Activated T-cell treated with anti-CD3 and anti-CD28 coated beads, Interleukin-2, amount 50 U/mL, for 24 hours (primary cell): ENCODE measurements at regions not wholly inside any gene's neighbourhood (a gene's known extent, or its start where the extent isn't known, plus 50 kb on each side); places are given as distances from the start of the nearest gene placed in this dataset.

Source experiments
- DNase-seq: peaks from one replicate; pipeline ENCODE4 v3.0.0-alpha.2; 2020
- H3K27ac Mint-ChIP-seq: 2 replicates; pipeline ENCODE4 v1.8.0; 2020; ENCODE audit warnings: mild to moderate bottlenecking, mixed read lengths
- H3K27me3 Mint-ChIP-seq: 2 replicates; pipeline ENCODE4 v1.8.0; 2020; ENCODE audit warnings: mixed read lengths
- H3K36me3 Mint-ChIP-seq: 2 replicates; pipeline ENCODE4 v1.8.0; 2020; ENCODE audit warnings: low read depth, mixed read lengths
- H3K4me1 Mint-ChIP-seq: 2 replicates; pipeline ENCODE4 v1.8.0; 2020; ENCODE audit warnings: low read depth, mixed read lengths
- H3K4me3 Mint-ChIP-seq: 2 replicates; pipeline ENCODE4 v1.8.0; 2020; ENCODE audit warnings: mild to moderate bottlenecking, moderate library complexity, mixed read lengths
- H3K9me3 Mint-ChIP-seq: 2 replicates; pipeline ENCODE4 v1.8.0; 2020; ENCODE audit warnings: mixed read lengths

DNA sequence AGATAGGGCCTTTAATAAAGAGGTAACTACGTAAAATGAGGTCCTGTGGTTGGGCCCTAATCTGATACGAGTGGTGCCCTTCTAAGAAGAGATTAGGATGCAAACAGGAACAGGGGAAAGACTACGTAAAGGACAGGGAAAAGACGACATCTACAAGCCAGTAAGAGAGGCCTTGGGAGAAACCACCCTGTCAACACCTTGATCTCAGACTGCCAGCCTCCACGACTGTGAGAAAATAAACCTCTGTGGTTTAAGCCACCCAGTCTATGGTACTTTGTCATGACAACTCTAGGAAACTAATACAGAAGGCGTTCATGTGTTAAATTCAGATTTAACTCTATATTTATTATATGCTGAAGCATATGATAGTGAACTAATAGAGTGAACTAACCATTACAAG is 566.3 kb downstream of the UQCRFS1 start:
- no peaks in the 10 kb centered on the region for H3K36me3 Mint-ChIP-seq
- H3K27ac Mint-ChIP-seq, result no peak overlapping the region
- no peak for DNase-seq
- H3K4me1 Mint-ChIP-seq, result no peaks in the 10 kb centered on the region
- H3K27me3 Mint-ChIP-seq, result no peaks in the 10 kb centered on the region
- H3K4me3 Mint-ChIP-seq, result no peak overlapping the region
- no peaks in the 10 kb centered on the region for H3K9me3 Mint-ChIP-seq

DNA sequence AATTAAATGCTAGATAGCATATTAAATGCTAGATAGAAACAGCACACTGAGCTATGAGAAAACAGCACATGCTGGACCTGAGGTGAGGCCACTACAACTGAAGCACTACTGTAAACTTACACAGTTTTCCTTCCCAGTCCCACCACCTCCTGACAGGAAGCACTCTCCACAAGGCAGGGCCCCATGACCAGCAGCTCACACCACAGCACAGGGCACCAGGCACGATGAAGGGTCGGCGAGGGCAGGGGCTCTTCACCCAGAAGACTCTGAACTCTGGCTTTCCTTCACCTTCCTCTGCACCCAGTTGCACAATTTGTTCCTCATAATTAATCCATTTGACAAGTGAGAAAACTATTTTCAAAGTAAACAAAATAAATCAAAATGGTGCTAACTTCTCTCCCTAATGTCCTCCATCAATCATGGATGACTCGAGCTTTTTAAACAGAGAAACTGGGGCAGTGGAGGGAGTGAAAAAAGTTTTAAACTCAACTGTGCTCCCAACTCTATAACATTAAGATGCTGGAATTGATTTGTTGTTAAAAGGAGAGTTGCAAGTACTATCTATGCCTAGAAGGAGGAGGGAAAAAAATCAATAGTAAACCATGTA is 568.7 kb downstream of the UQCRFS1 start:
- DNase-seq, result no peak
- Mint-ChIP-seq H3K4me1 (no peaks in the 10 kb centered on the region), H3K4me3 (no peak overlapping the region), H3K36me3 (no peaks in the 10 kb centered on the region), H3K27me3 (no peaks in the 10 kb centered on the region), H3K9me3 (no peaks in the 10 kb centered on the region), H3K27ac (no peak overlapping the region)

DNA sequence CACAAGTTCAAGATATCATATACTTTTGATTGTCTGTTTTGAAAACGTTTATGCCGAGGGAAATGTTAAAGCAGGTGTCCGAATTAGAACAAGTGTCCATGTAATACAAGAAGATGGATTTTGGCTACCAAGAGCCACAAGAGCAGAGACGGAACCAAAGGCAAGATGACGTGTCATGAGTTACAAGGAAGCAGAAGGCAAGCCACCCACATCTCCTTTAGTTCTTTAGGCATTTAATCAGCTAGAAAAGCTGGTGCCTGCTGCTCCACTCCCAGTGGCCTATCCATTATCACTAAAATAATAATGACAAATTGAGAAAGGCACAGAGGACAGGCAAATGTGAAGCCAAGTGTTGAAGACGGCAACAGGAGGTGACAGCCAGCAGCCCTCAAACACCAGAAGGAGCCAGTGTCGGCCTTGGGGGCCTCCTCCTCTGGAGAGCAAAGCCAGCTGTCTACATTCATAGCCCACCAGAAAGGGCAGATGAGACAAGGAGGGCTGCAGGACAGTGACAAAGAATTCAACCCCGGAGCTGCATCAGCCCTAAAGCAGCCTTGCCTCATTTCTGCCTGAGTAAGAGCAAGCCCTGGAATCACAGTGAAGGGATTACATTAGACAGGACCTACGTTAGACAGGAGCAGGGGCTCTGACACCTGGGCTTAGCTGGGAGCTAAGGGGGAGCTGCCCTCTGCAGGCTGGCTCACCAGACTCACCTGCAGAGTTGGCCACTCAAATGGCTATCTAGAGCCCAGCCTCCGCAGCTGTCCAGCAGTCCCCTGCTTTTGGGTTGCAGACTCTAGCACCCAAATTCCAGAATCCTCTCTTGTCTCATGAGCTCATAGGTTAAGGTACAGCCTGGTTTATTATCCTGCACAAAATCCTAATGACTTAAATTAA is 569.9 kb downstream of the UQCRFS1 start:
- H3K4me1 Mint-ChIP-seq, result no peaks in the 10 kb centered on the region
- H3K27me3 Mint-ChIP-seq, result no peaks in the 10 kb centered on the region
- H3K4me3 Mint-ChIP-seq, result no peak overlapping the region
- no peak for DNase-seq
- no peaks in the 10 kb centered on the region for H3K9me3 Mint-ChIP-seq
- no peaks in the 10 kb centered on the region for H3K36me3 Mint-ChIP-seq
- H3K27ac Mint-ChIP-seq, result no peak overlapping the region

DNA sequence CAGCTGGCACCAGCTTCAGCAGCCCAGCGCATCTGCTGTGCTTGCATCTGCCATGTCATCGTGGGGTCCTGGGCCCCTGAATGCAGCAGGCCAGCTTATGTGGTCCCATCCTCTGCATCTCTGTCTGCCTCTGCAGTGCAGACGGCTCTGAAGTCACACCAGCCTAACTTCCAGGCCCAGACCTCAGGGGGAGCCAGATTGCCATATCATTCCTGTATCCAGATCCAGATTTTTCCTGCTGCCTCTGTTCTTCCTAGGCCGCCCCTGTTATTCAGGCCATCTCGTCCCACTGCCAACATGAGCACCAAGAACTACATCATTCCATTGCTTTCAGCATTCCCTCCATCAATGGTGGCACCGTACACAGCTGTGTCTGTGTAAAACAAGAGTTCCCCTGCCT is 571.6 kb downstream of the UQCRFS1 start:
- Mint-ChIP-seq H3K4me1 (no peaks in the 10 kb centered on the region), H3K27me3 (no peaks in the 10 kb centered on the region), H3K27ac (no peak overlapping the region), H3K36me3 (no peaks in the 10 kb centered on the region), H3K9me3 (no peaks in the 10 kb centered on the region), H3K4me3 (no peak overlapping the region)
- no peak for DNase-seq

DNA sequence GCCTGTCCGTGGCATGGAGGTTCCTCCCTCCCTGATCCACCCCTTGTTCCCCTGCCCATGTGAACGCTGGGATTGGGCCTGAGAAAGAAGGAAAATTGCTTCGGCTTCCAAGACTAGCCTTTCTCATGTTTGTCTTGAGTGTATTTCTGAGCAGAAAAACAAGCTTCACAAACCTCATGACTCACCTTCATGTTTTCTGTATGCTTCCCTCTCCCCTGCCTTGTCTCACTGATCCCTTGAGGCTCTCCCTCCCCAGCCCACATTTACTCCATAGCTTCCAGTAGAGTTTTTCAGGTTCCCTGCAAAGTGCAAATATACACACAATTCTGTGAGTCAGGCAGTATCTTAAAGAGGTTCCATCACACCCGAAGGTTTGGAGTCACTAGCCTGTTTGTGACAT is 572.4 kb downstream of the UQCRFS1 start:
- no peaks in the 10 kb centered on the region for H3K27me3 Mint-ChIP-seq
- no peaks in the 10 kb centered on the region for H3K9me3 Mint-ChIP-seq
- no peaks in the 10 kb centered on the region for H3K4me1 Mint-ChIP-seq
- DNase-seq, result no peak
- no peak overlapping the region for H3K27ac Mint-ChIP-seq
- no peaks in the 10 kb centered on the region for H3K36me3 Mint-ChIP-seq
- no peak overlapping the region for H3K4me3 Mint-ChIP-seq

DNA sequence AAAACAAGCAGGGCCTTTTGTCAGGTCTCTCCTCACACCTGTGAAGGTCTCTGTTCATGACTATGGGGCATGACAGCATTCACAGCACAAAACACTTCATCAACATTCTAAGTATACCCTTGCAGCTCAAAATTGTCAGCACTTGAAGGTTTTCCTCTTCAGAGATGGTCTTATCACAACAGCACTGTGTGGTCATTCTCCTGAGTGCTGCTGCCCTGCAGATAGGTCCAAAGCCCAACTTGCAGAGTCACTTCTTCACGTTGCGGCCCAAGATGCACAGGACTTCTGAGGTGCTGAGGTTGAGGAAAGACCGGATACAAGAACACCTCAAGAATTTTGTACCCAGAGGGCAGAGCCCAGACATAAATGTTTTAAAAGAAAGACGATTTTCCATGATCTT is 574.5 kb downstream of the UQCRFS1 start:
- DNase-seq, result no peak
- Mint-ChIP-seq H3K27ac (no peak overlapping the region), H3K4me1 (no peaks in the 10 kb centered on the region)

DNA sequence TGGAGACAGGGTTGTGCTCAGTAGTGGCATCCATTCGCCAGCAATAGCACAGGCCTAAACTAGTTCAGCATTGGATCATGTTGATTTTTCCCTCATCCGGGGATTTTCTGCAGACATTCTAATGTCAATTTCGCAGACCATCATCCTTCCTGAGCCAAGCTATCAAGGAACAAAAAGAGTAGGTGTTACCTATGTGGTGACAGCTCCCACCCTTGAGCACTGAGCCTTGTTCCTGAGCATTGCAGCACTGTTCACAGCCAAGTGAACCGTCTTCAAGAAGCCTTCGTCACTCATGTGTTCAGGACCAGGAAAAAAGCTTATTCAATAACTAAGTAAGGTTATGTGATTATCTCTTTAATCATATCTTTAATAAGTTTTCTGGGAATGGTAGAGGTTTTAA is 576.2 kb downstream of the UQCRFS1 start:
- Mint-ChIP-seq H3K27ac (no peak overlapping the region), H3K36me3 (no peaks in the 10 kb centered on the region)
- no peak for DNase-seq

More for the DNA sequence above, 574.5 kb downstream of the UQCRFS1 start:
- H3K9me3 Mint-ChIP-seq, result peaks cover 8% of the 10 kb centered on the region
- no peak overlapping the region for H3K4me3 Mint-ChIP-seq
- H3K36me3 Mint-ChIP-seq, result no peaks in the 10 kb centered on the region
- H3K27me3 Mint-ChIP-seq, result no peaks in the 10 kb centered on the region

DNA sequence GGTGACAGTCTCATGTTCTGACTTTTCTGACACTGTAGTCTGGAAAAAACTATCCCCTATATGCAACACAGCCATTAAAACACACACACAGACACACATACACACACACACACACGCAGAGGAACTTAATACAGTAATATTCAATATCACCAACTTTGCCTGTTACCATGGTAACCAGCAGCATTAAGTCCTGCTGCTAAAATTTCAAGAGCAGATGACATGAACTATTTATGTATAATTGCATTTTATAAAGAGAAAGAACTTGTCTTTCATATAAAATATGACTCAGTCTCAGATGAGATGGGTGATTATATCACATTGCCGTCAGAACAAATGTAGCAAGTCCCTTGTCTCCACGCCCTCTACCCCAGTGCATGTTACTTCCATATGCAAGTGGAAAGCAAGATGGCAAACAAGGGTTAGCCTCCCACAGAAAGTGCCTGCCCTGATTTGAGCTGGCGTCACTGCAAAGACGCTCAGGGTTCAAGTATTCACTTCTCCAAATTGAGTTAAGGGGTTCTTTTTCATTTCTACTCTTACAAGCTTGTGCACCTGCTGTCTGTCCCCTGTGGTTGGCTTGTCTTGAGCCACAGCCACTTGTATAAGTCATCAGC is 576.8 kb downstream of the UQCRFS1 start:
- Mint-ChIP-seq H3K27me3 (no peaks in the 10 kb centered on the region), H3K4me1 (peaks cover 6% of the 10 kb centered on the region), H3K27ac (no peak overlapping the region), H3K36me3 (no peaks in the 10 kb centered on the region), H3K4me3 (no peak overlapping the region), H3K9me3 (peaks cover 8% of the 10 kb centered on the region)
- no peak for DNase-seq

More for the DNA sequence above, 576.2 kb downstream of the UQCRFS1 start:
- H3K27me3 Mint-ChIP-seq, result no peaks in the 10 kb centered on the region
- H3K9me3 Mint-ChIP-seq, result peaks cover 8% of the 10 kb centered on the region
- H3K4me1 Mint-ChIP-seq, result peaks cover 6% of the 10 kb centered on the region
- H3K4me3 Mint-ChIP-seq, result no peak overlapping the region

DNA sequence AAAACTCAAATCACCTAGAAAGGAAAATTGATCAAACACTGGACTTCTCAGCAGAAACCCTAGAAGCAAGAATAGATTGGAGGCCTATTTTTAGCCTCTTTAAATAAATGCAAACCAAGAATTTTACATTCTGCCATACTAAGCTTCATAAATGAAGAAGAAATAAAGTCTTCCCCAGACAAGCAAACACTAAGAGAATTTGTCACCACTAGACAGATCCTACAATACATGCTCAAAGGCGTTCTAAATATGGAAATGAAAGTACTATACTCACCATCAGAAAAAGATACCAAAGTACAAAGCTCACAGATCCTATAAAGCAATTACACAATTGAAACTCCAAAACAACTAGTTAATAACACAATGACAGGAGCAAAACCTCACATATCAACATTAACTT is 578.1 kb downstream of the UQCRFS1 start:
- Mint-ChIP-seq H3K4me3 (no peak overlapping the region), H3K27ac (no peak overlapping the region), H3K9me3 (peaks cover 8% of the 10 kb centered on the region), H3K36me3 (no peaks in the 10 kb centered on the region), H3K4me1 (peaks cover 6% of the 10 kb centered on the region), H3K27me3 (no peaks in the 10 kb centered on the region)
- no peak for DNase-seq

DNA sequence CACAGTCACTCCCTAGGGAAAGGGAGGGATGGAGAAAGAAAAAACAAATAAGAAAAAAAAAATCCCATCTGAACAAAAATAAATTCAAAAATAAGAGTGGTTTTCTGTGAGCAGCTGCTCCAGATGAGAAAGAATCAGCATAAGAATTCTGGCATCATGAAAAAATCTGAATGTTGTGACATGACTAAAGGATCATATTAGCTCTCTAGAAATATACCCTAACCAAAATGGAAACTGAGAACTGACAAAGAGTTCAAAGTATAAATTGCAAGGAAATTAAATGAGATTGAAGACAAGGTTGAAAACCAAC is 579.0 kb downstream of the UQCRFS1 start:
- peaks cover 6% of the 10 kb centered on the region for H3K4me1 Mint-ChIP-seq
- peaks cover 8% of the 10 kb centered on the region for H3K9me3 Mint-ChIP-seq
- H3K27me3 Mint-ChIP-seq, result no peaks in the 10 kb centered on the region
- no peak overlapping the region for H3K4me3 Mint-ChIP-seq
- no peaks in the 10 kb centered on the region for H3K36me3 Mint-ChIP-seq
- DNase-seq, result no peak
- H3K27ac Mint-ChIP-seq, result no peak overlapping the region

DNA sequence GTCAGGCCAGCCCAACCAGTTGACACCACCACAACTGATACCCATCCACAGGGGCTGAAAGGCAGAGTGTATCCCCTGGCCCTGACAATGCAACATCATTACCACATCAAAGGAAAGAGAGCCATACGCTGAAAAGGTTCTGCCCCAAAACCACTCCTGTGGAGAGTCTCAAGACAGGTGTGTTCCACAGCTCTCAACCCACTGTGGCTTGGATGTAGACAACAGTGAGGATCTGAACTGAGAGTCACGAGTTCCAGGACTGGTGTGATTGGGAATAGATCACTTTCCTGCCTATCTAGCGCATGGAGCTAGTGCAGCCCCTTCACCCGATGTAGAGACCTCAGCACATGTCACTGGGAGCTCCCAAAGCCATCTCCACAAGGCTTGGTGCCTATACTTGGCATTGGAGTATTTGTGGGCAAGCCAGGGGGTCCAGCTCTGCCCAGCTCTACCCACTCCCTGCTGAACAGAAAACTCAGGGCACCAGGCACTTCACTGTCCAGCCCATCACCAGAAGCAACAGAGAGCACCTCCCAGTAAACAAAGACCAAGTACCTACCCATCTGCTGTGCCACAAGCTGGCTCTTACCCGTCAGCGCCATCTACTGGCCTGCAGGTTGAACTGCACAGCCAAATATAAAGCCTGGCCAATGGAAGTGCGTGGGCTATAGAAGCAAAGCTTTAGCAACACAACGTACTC is 579.5 kb downstream of the UQCRFS1 start:
- H3K4me1 Mint-ChIP-seq, result peaks cover 6% of the 10 kb centered on the region
- no peaks in the 10 kb centered on the region for H3K36me3 Mint-ChIP-seq
- no peaks in the 10 kb centered on the region for H3K27me3 Mint-ChIP-seq
- peaks cover 8% of the 10 kb centered on the region for H3K9me3 Mint-ChIP-seq
- H3K27ac Mint-ChIP-seq, result no peak overlapping the region
- peak; percentile 47 for DNase-seq
- no peak overlapping the region for H3K4me3 Mint-ChIP-seq

DNA sequence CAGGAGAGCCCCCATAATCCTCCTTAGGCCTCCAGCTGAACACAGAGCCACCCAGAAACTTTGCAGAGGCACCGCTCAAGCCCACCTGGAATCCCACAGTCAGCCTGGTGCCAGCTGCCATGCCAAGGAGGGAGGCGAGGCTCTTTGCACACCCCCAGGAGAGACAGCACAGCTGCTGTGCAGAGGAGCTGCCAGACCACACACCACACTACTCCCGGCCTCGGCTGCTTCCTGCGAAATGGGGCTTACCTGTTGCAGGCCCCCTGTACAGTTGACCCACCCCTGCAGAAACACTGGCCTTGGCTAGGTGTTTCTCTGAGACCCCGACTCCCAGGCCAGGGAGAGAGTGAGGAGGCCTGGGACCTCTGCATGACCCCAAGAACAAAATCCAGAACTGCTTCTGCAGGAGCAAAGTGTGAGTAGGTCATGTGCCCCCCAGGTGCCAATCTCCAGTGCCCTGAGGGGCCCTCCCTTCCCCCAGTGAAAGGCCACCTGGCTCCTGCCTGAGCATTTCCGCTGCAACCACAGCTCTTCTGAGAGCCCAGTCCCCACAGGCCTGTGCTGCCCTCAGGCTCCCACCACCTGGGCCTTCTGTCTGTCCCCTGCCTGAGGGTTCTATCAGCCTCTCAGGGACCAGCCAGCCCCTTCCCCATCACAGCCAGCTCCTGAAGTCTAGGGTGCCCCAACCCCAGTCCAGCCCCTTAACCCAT is 580.4 kb downstream of the UQCRFS1 start:
- H3K36me3 Mint-ChIP-seq, result no peaks in the 10 kb centered on the region

DNA sequence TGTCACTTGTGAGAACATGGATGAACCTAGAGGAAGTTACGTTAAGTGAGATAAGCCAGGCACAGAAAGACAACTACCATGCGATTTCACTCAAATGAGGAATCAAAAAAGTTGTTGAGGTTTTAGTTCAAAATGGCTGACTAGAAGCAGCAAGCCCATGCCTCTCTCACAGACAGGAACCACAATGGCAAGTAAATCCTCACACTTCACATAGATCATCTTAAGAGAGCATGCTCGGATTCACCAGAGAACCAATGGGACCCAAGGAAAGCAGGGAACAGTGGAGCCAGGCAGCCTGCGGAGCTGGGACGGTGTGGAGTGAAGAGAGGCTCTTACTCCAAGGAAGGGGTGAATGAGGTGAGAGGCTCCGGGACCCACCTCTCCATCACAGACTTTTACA is 581.0 kb downstream of the UQCRFS1 start:
- H3K4me3 Mint-ChIP-seq, result no peak overlapping the region
- no peak for DNase-seq
- H3K27me3 Mint-ChIP-seq, result no peaks in the 10 kb centered on the region
- no peak overlapping the region for H3K27ac Mint-ChIP-seq
- H3K4me1 Mint-ChIP-seq, result peaks cover 6% of the 10 kb centered on the region
- H3K36me3 Mint-ChIP-seq, result no peaks in the 10 kb centered on the region
- peaks cover 10% of the 10 kb centered on the region for H3K9me3 Mint-ChIP-seq

More for the DNA sequence above, 580.4 kb downstream of the UQCRFS1 start:
- Mint-ChIP-seq H3K27me3 (no peaks in the 10 kb centered on the region), H3K9me3 (peaks cover 9% of the 10 kb centered on the region), H3K4me1 (peaks cover 6% of the 10 kb centered on the region), H3K4me3 (no peak overlapping the region), H3K27ac (no peak overlapping the region)
- no peak for DNase-seq

DNA sequence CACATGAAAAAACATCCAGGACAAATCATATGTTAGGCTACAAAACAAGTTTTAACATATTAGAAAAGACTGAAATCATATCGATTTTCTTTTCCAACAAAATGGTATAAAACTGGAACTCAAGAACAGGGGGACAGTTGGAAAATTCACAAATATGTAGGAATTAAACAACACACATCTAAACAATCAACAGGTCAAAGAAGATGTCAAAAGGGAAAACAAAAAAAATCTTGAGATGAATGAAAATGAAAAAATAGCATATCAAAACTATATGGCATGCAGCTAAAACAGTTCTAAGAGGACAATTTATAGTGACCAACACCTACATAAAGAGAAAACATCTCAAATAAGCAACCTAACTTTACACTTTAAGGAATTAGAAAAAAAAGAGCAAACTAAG is 585.3 kb downstream of the UQCRFS1 start:
- Mint-ChIP-seq H3K27me3 (no peaks in the 10 kb centered on the region), H3K9me3 (peaks cover 3% of the 10 kb centered on the region), H3K4me3 (no peak overlapping the region)

More for the DNA sequence above, 585.3 kb downstream of the UQCRFS1 start:
- no peak for DNase-seq
- Mint-ChIP-seq H3K36me3 (no peaks in the 10 kb centered on the region), H3K4me1 (peaks cover 2% of the 10 kb centered on the region), H3K27ac (no peak overlapping the region)
